IMR-90 (cell line): ENCODE measurements at regions not wholly inside any gene's neighbourhood (a gene's known extent, or its start where the extent isn't known, plus 50 kb on each side); places are given as distances from the start of the nearest gene placed in this dataset.

Experiments
- ATAC-seq: fragments of 200-7000 bp; cut with Tn5 transposase; 2 replicates; pipeline ENCODE4 v1.9.1; 2020; ENCODE audit warnings: low read depth, mild to moderate bottlenecking, moderate library complexity
- BruUV-seq: library from RNA; stranded (reverse); fragments of 400-500 nt; replicated peaks from 2 replicates; lab custom pipeline; 2021; lab: Mats Ljungman, UMichigan
- CTCF ChIA-PET: fragments of 300-600 bp; formaldehyde crosslinking; extraction: SDS; loops from one replicate; lab custom pipeline; 2021; ENCODE audit warnings: antibody characterized with exemption; lab: Yijun Ruan, JAX
- POLR2A ChIA-PET: fragments of 300-600 bp; sonication (Branson Sonifier 250); formaldehyde crosslinking; loops from one replicate; lab custom pipeline; 2022; ENCODE audit warnings: antibody characterized with exemption; ENCODE audit not compliant: unreplicated experiment; lab: Charles Lee
- DNase-seq: peaks from one replicate; pipeline ENCODE4 v3.0.0; 2013
- H2AFZ ChIP-seq: replicated peaks from 2 replicates; pipeline ENCODE3; 2013; ENCODE audit warnings: low read length, mild to moderate bottlenecking; ENCODE audit not compliant: poor library complexity
- H2AK5ac ChIP-seq: 2 replicates; pipeline ENCODE4 v1.6.1; 2013; ENCODE audit warnings: low read depth, low read length, inconsistent platforms
- H2AK9ac ChIP-seq: replicated peaks from 2 replicates; pipeline ENCODE3; 2013; ENCODE audit warnings: mild to moderate bottlenecking, low read depth, low read length, moderate library complexity; ENCODE audit not compliant: poor library complexity
- H2BK120ac ChIP-seq: 2 replicates; pipeline ENCODE4 v1.6.1; 2013; ENCODE audit warnings: low read depth, low read length, inconsistent platforms
- H2BK15ac ChIP-seq: 3 replicates; pipeline ENCODE4 v1.6.1; 2013; ENCODE audit warnings: low read depth, low read length, inconsistent platforms
- H2BK20ac ChIP-seq: 2 replicates; pipeline ENCODE4 v1.6.1; 2013; ENCODE audit warnings: low read depth, mild to moderate bottlenecking, inconsistent platforms, low read length, moderate library complexity
- H2BK5ac ChIP-seq: 2 replicates; pipeline ENCODE4 v1.6.1; 2013; ENCODE audit warnings: mild to moderate bottlenecking, low read depth, low read length, inconsistent platforms; ENCODE audit not compliant: poor library complexity, severe bottlenecking
- H3K14ac ChIP-seq: replicated peaks from 2 replicates; pipeline ENCODE4 v1.6.1; 2013; ENCODE audit warnings: low read depth, low read length, inconsistent platforms
- H3K18ac ChIP-seq: 2 replicates; pipeline ENCODE4 v1.6.1; 2013; ENCODE audit warnings: low read depth, low read length, control low read depth
- H3K23ac ChIP-seq: 2 replicates; pipeline ENCODE4 v1.6.1; 2013; ENCODE audit warnings: low read depth, low read length, inconsistent platforms
- H3K27ac ChIP-seq: 2 replicates; pipeline ENCODE4 v1.5.1; 2013; ENCODE audit warnings: mild to moderate bottlenecking, control low read depth, low read length; ENCODE audit not compliant: insufficient read depth
- H3K27me3 ChIP-seq: 2 replicates; pipeline ENCODE4 v1.6.1; 2013; ENCODE audit warnings: low read length; ENCODE audit not compliant: control insufficient read depth, insufficient read depth
- H3K36me3 ChIP-seq: 2 replicates; pipeline ENCODE4 v1.6.1; 2013; ENCODE audit warnings: low read length, mixed read lengths; ENCODE audit not compliant: control insufficient read depth, insufficient read depth
- H3K4ac ChIP-seq: 2 replicates; pipeline ENCODE4 v1.6.1; 2013; ENCODE audit warnings: low read depth, low read length, inconsistent platforms
- H3K4me1 ChIP-seq: 2 replicates; pipeline ENCODE4 v1.6.1; 2013; ENCODE audit warnings: low read length, mixed read lengths; ENCODE audit not compliant: control insufficient read depth, insufficient read depth
- H3K4me2 ChIP-seq: 2 replicates; pipeline ENCODE4 v1.6.1; 2013; ENCODE audit warnings: low read depth, mild to moderate bottlenecking, control low read depth, low read length, moderate library complexity
- H3K4me3 ChIP-seq: 2 replicates; pipeline ENCODE4 v1.5.1; 2013; ENCODE audit warnings: low read depth, mild to moderate bottlenecking, control low read depth, low read length, moderate library complexity; ENCODE audit not compliant: insufficient read depth
- H3K56ac ChIP-seq: 2 replicates; pipeline ENCODE4 v1.6.1; 2013; ENCODE audit warnings: low read length, inconsistent platforms; ENCODE audit not compliant: insufficient read depth; ENCODE audit errors: extremely low read depth
- H3K79me1 ChIP-seq, 2 experiments: 2 replicates each; pipeline ENCODE4 v1.6.1; 2013; ENCODE audit warnings: low read length in 2 of 2, inconsistent platforms in 1 of 2, low read depth in 1 of 2
- H3K9ac ChIP-seq: 2 replicates; pipeline ENCODE4 v1.6.1; 2013; ENCODE audit warnings: low read depth, low read length, control low read depth
- H3K9me1 ChIP-seq: 2 replicates; pipeline ENCODE4 v1.6.1; 2013; ENCODE audit warnings: low read length, inconsistent platforms; ENCODE audit not compliant: insufficient read depth
- H3K9me3 ChIP-seq: 2 replicates; pipeline ENCODE4 v1.6.1; 2013; ENCODE audit warnings: low read length; ENCODE audit not compliant: control insufficient read depth, insufficient read depth
- H4K20me1 ChIP-seq: 2 replicates; pipeline ENCODE4 v1.6.1; 2013; ENCODE audit warnings: low read length, inconsistent platforms; ENCODE audit not compliant: insufficient read depth
- H4K5ac ChIP-seq: 2 replicates; pipeline ENCODE4 v1.6.1; 2013; ENCODE audit warnings: mild to moderate bottlenecking, low read depth, low read length, control low read depth
- H4K8ac ChIP-seq, 2 experiments: 2 replicates each; pipeline ENCODE4 v1.6.1; 2013; ENCODE audit warnings: low read depth in 2 of 2, low read length in 2 of 2, control low read depth in 1 of 2, inconsistent platforms in 1 of 2
- H4K91ac ChIP-seq: 2 replicates; pipeline ENCODE4 v1.6.1; 2013; ENCODE audit warnings: low read depth, low read length, inconsistent platforms; ENCODE audit not compliant: insufficient read depth
- BHLHE40 ChIP-seq: fragments of 150-350 bp; IDR thresholded peaks from 2 replicates; pipeline ENCODE4 v1.6.1; 2016; ENCODE audit warnings: mild to moderate bottlenecking, low read depth, low read length
- CEBPB ChIP-seq: IDR thresholded peaks from 2 replicates; pipeline ENCODE4 v1.6.1; 2012; ENCODE audit warnings: low read depth, low read length, improper control_type of control experiment
- CHD1 ChIP-seq: IDR thresholded peaks from 2 replicates; pipeline ENCODE4 v1.6.1; 2012; ENCODE audit warnings: low read depth, low read length, improper control_type of control experiment
- ELK1 ChIP-seq: fragments of 150-350 bp; IDR thresholded peaks from 2 replicates; pipeline ENCODE4 v1.6.1; 2016; ENCODE audit warnings: low read depth, mild to moderate bottlenecking, low read length, moderate library complexity, borderline replicate concordance
- MAFK ChIP-seq: IDR thresholded peaks from 2 replicates; pipeline ENCODE4 v1.6.1; 2012; ENCODE audit warnings: low read depth, low read length, improper control_type of control experiment
- MAZ ChIP-seq: IDR thresholded peaks from 2 replicates; pipeline ENCODE4 v1.6.1; 2012; ENCODE audit warnings: low read depth, mild to moderate bottlenecking, low read length, improper control_type of control experiment, moderate library complexity, borderline replicate concordance
- MXI1 ChIP-seq: IDR thresholded peaks from 2 replicates; pipeline ENCODE4 v1.6.1; 2012; ENCODE audit warnings: low read depth, mild to moderate bottlenecking, low read length, moderate library complexity, borderline replicate concordance
- NFE2L2 ChIP-seq: fragments of 150-350 bp; IDR thresholded peaks from 2 replicates; pipeline ENCODE4 v1.6.1; 2016; ENCODE audit warnings: low read depth, mild to moderate bottlenecking, low read length
- POLR2A ChIP-seq: IDR thresholded peaks from 2 replicates; pipeline ENCODE4 v1.6.1; 2012; ENCODE audit warnings: mild to moderate bottlenecking, low read depth, low read length
- RAD21 ChIP-seq: IDR thresholded peaks from 2 replicates; pipeline ENCODE4 v1.6.1; 2012; ENCODE audit warnings: low read length, improper control_type of control experiment
- RFX5 ChIP-seq: IDR thresholded peaks from 2 replicates; pipeline ENCODE4 v1.8.0; 2012; ENCODE audit warnings: low read depth, mild to moderate bottlenecking, low read length, moderate library complexity
- SMC3 ChIP-seq: fragments of 150-350 bp; IDR thresholded peaks from 2 replicates; pipeline ENCODE4 v1.6.1; 2016; ENCODE audit warnings: low read depth, mild to moderate bottlenecking, antibody characterized with exemption, low read length, moderate library complexity
- dilution Hi-C: fragments of 300-500 bp; cut with HindIII; formaldehyde crosslinking; loops from one replicate; pipeline ENCODE4 v1.14.3; 2018; ENCODE audit warnings: low sequenced_read_pairs; ENCODE audit not compliant: unreplicated experiment
- in situ Hi-C: fragments of 300-500 bp; cut with MboI; formaldehyde crosslinking; loops from 3 replicates; pipeline ENCODE4 v1.14.3; 2019; ENCODE audit warnings: low sequenced_read_pairs, inconsistent platforms, mixed read lengths
- intact Hi-C: fragments of 100-400 bp; cut with micrococcal nuclease; formaldehyde crosslinking; loops from 2 replicates; pipeline ENCODE4 v1.10.0; 2022
- TF ChIP-seq, protein P1 (sequence below): fragments of 150-350 bp; IDR thresholded peaks from 2 replicates; pipeline ENCODE4 v1.6.1; 2017; ENCODE audit warnings: mild to moderate bottlenecking, antibody characterized with exemption, low read length, low read depth
- TF ChIP-seq, protein P2 (sequence below): conservative IDR thresholded peaks from 2 replicates; pipeline ENCODE4 v1.5.1; 2012; ENCODE audit warnings: mild to moderate bottlenecking, low read depth, low read length, improper control_type of control experiment

DNA sequence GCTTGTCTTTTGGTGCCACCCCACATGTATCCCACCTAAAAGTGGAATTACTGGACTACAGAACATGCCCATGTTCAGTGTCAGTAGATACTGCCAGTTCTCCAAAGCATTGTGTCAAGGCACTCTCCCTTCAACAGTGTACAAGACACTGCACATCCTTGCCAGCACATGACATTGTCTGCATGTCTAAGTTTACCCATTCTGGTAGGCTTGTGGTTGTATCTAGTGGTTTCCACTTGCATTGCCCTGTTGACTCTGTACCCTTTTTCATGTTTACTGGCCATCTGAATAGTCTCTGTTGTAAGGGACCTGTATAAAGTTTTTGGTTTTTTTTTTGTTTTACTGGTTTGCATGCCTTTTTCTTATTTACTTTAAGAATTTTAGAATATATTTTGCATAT is 222.4 kb upstream of the CNR1 start:
- H3K27ac ChIP-seq = no peak overlapping the region
- TF ChIP-seq POLR2A (no peak), CHD1 (no peak), RAD21 (no peak), NFE2L2 (no peak), BHLHE40 (no peak), MXI1 (no peak), SMC3 (no peak), ELK1 (no peak), MAZ (no peak), MAFK (no peak), CEBPB (no peak), RFX5 (no peak)
- TF ChIP-seq, protein P1, sequence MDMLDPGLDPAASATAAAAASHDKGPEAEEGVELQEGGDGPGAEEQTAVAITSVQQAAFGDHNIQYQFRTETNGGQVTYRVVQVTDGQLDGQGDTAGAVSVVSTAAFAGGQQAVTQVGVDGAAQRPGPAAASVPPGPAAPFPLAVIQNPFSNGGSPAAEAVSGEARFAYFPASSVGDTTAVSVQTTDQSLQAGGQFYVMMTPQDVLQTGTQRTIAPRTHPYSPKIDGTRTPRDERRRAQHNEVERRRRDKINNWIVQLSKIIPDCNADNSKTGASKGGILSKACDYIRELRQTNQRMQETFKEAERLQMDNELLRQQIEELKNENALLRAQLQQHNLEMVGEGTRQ = no peak
- TF ChIP-seq, protein P2, sequence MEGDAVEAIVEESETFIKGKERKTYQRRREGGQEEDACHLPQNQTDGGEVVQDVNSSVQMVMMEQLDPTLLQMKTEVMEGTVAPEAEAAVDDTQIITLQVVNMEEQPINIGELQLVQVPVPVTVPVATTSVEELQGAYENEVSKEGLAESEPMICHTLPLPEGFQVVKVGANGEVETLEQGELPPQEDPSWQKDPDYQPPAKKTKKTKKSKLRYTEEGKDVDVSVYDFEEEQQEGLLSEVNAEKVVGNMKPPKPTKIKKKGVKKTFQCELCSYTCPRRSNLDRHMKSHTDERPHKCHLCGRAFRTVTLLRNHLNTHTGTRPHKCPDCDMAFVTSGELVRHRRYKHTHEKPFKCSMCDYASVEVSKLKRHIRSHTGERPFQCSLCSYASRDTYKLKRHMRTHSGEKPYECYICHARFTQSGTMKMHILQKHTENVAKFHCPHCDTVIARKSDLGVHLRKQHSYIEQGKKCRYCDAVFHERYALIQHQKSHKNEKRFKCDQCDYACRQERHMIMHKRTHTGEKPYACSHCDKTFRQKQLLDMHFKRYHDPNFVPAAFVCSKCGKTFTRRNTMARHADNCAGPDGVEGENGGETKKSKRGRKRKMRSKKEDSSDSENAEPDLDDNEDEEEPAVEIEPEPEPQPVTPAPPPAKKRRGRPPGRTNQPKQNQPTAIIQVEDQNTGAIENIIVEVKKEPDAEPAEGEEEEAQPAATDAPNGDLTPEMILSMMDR = no peak
- H3K36me3 ChIP-seq = no peaks in the 10 kb centered on the region
- no peak overlapping the region for H4K8ac ChIP-seq
- no peaks in the 10 kb centered on the region for H3K79me1 ChIP-seq
- no peak overlapping the region for H2BK120ac ChIP-seq
- no peak overlapping the region for H4K5ac ChIP-seq
- H3K23ac ChIP-seq = no peak overlapping the region
- no peak overlapping the region for H3K4ac ChIP-seq
- CTCF ChIA-PET = no interaction called here
- H3K18ac ChIP-seq = no peak overlapping the region
- no peak overlapping the region for H2AFZ ChIP-seq
- H3K27me3 ChIP-seq = no peaks in the 10 kb centered on the region
- DNase-seq (no peak), ATAC-seq (no peak)
- no peaks in the 10 kb centered on the region for H3K9me1 ChIP-seq
- H3K9me3 ChIP-seq = 0 out of 2 replicates have a peak, but pooled peaks cover 2% of the 10 kb centered on the region
- no peak overlapping the region for H2BK5ac ChIP-seq
- no peak overlapping the region for H4K91ac ChIP-seq
- intact Hi-C loops (no loop called here), dilution Hi-C loops (no loop called here), in situ Hi-C loops (no loop called here)
- H4K20me1 ChIP-seq = no peaks in the 10 kb centered on the region
- H2BK15ac ChIP-seq = no peak overlapping the region
- no TSS peak for BruUV-seq
- H2BK20ac ChIP-seq = no peak overlapping the region
- H3K4me3 ChIP-seq = no peak overlapping the region
- H3K14ac ChIP-seq = no peak overlapping the region
- no peak overlapping the region for H3K56ac ChIP-seq
- H3K9ac ChIP-seq = no peak overlapping the region
- no peaks in the 10 kb centered on the region for H3K4me1 ChIP-seq
- no peak overlapping the region for H2AK5ac ChIP-seq
- no peak overlapping the region for H3K4me2 ChIP-seq
- POLR2A ChIA-PET = no interaction called here
- no peak overlapping the region for H2AK9ac ChIP-seq
